ENCODE measurements at regions not wholly inside any gene's neighbourhood (a gene's known extent, or its start where the extent isn't known, plus 50 kb on each side); places are given as distances from the start of the nearest gene placed in this dataset.

DNA sequence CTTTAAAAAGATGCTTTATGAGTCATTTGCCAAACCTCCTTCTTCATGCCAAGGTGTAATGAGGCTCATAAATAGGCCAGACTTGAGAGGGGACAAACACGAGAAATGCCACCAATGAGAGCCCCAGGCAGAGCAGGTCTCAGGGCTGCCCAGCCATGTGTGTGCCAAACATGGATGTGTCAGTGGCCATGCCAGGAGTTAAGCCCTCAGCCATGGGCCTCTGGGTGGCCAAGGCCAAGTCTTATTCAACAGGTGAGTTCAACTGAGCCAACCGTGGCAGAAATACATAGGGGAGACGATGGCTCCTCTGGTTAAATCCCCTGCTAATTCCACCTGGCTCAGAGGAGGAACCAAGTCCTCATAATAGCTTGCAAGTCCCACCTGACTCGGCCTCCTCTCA lies 358.8 kb downstream of the PREX1 start:
- Histone ChIP-seq H3K27me3 (ENCODE audit: insufficient read depth, low read length) (no peaks in the 10 kb centered on the region), H3K4me1 (ENCODE audit: insufficient read depth, low read length) (no peaks in the 10 kb centered on the region), H3K9me3 (ENCODE audit: low read depth, low read length) (no peaks in the 10 kb centered on the region)

DNA sequence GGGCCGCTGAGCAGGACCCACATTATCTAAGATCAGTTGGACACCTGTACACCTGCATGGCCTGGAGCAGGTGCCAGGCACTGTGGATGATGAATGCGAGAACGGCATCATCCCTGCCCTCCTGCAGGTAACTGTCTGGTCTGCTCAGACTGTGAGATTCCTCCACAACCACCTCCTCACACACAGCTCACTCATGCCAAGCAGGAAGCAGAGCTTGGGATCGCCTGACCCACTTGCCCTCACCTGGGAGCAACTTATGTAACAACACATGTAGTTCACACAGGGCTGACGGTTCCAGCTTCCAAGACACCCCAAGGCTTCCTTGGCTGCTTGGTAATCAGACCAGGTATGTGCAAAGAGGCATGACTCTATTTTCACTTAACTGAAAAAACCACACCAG lies 359.2 kb downstream of the PREX1 start:
- Histone ChIP-seq H3K4me1 (ENCODE audit: insufficient read depth, low read length) (no peaks in the 10 kb centered on the region), H3K27me3 (ENCODE audit: insufficient read depth, low read length) (no peaks in the 10 kb centered on the region), H3K9me3 (ENCODE audit: low read depth, low read length) (no peaks in the 10 kb centered on the region)

More for the DNA sequence above, 358.8 kb downstream of the PREX1 start:
- H3K4me3 ChIP-seq (ENCODE audit: low read length) = no peak overlapping the region

DNA sequence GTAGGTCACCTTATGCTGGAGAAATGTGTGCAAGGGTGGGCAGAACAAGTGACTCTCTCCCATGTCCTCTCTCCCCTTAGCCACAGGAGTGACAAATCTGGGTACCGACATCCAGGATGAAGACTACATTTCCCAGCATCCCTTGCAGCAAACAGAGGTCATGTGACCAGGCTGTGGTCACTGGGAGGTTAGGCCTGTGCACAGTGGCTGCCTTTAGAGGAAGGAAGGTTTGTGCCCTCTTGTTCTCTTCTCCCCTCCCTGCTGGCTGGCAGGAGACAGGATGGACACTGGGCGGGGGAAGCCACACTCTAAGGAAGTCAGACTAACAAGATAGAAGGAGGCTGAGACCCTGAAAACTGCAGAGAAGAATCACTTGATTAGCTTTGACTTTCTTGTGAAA lies 360.2 kb downstream of the PREX1 start:
- no peaks in the 10 kb centered on the region for H3K9me3 ChIP-seq (ENCODE audit: low read depth, low read length)

More for the DNA sequence above, 359.2 kb downstream of the PREX1 start:
- no peak overlapping the region for H3K4me3 ChIP-seq (ENCODE audit: low read length)

GRCh38 chr20:48465271-48465670 lies 362.5 kb downstream of the PREX1 start:
- Histone ChIP-seq H3K4me1 (ENCODE audit: insufficient read depth, low read length) (no peaks in the 10 kb centered on the region), H3K4me3 (ENCODE audit: low read length) (no peak overlapping the region), H3K27me3 (ENCODE audit: insufficient read depth, low read length) (no peaks in the 10 kb centered on the region), H3K9me3 (ENCODE audit: low read depth, low read length) (no peaks in the 10 kb centered on the region)

More for the DNA sequence above, 360.2 kb downstream of the PREX1 start:
- Histone ChIP-seq H3K27me3 (ENCODE audit: insufficient read depth, low read length) (no peaks in the 10 kb centered on the region), H3K4me3 (ENCODE audit: low read length) (no peak overlapping the region), H3K4me1 (ENCODE audit: insufficient read depth, low read length) (no peaks in the 10 kb centered on the region)

DNA sequence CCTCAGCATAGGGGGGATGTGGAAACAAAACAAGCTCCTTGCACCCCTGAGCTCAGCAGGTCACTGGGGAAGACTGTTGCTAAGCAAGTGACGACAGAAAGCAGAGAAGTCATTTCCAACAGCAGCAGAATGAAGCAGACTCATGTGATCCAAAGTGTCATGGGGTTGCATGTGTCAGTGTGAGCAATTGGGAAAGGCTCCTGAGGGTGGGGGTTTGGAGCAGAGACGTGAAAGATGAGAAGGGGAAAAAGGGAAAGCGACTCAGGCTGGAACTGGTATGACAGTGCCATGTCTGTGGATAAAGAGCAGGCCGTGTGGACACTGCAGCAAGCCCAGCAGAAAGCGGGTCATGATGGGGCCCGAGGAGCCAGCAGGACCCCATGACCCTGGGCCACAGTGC lies 363.9 kb downstream of the PREX1 start:
- H3K4me3 ChIP-seq (ENCODE audit: low read length) = no peak overlapping the region
- H3K27me3 ChIP-seq (ENCODE audit: insufficient read depth, low read length) = no peaks in the 10 kb centered on the region
- no peaks in the 10 kb centered on the region for H3K9me3 ChIP-seq (ENCODE audit: low read depth, low read length)
- H3K4me1 ChIP-seq (ENCODE audit: insufficient read depth, low read length) = no peaks in the 10 kb centered on the region

DNA sequence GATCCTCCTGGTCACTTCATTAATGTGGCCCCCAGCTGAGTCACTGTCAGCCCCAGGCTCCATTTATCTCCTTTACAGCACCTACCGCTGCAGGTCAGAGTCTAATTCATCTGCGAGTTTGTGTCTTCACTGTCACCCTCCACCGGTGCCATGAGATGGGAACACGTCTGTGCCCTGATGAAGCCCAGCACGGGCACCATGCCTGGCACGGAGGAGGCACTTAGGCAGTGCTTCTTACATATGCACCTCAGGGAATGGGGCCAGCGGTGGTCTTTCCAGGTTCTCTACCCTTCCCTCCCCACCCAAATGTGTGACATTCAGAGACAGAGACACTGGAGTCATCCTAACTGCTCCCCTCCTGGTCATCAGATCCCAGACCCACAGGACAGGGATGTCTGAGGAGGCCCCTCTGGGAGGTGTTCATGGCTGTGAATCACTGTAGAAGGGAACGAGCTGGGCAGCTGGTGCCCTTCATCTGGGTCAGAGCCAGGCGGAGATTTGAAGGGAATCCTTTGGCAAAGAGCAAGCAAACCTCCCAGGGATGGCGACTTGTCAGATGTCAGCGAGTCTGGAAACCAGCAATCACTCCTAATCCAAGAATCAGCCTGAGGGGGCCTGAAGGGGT lies 364.6 kb downstream of the PREX1 start:
- Histone ChIP-seq H3K27me3 (ENCODE audit: insufficient read depth, low read length) (no peaks in the 10 kb centered on the region), H3K4me3 (ENCODE audit: low read length) (no peak overlapping the region), H3K9me3 (ENCODE audit: low read depth, low read length) (no peaks in the 10 kb centered on the region), H3K4me1 (ENCODE audit: insufficient read depth, low read length) (no peaks in the 10 kb centered on the region)

GRCh38 chr20:48461735-48462119 lies 366.1 kb downstream of the PREX1 start:
- no peaks in the 10 kb centered on the region for H3K4me1 ChIP-seq (ENCODE audit: insufficient read depth, low read length)
- H3K4me3 ChIP-seq (ENCODE audit: low read length) = no peak overlapping the region
- H3K9me3 ChIP-seq (ENCODE audit: low read depth, low read length) = no peaks in the 10 kb centered on the region
- H3K27me3 ChIP-seq (ENCODE audit: insufficient read depth, low read length) = no peaks in the 10 kb centered on the region

DNA sequence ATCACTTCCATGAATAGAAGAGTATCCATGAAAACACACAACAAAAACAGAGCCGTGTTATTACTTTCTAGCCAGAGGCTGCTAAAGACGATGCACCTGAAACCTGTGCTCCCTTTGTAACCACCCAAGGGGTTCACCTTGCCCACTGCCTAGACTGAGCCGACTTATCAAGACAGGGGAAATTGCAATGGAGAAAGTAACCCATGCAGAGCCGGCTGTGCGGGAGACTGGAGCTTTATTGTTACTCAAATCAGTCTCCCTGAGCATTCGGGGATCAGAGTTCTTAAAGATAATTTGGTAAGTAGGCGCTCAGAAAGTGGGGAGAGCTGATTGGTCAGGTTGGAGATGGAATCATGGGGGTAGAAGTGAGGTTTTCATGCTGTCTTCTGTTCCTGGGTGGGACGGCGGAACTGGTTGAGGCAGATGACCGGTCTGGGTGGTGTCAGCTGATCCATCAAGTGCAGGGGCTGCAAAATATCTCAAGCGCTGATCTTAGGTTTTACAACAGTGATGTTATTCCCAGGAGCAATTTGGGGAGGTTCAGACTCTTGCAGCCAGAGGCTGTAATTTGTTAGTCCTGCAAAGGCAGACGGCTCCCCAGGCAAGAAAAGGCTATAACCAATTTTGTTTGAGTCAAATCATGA lies 366.6 kb downstream of the PREX1 start:
- H3K9me3 ChIP-seq (ENCODE audit: low read depth, low read length) = no peaks in the 10 kb centered on the region
- H3K4me3 ChIP-seq (ENCODE audit: low read length) = no peak overlapping the region
- H3K4me1 ChIP-seq (ENCODE audit: insufficient read depth, low read length) = no peaks in the 10 kb centered on the region
- H3K27me3 ChIP-seq (ENCODE audit: insufficient read depth, low read length) = no peaks in the 10 kb centered on the region

DNA sequence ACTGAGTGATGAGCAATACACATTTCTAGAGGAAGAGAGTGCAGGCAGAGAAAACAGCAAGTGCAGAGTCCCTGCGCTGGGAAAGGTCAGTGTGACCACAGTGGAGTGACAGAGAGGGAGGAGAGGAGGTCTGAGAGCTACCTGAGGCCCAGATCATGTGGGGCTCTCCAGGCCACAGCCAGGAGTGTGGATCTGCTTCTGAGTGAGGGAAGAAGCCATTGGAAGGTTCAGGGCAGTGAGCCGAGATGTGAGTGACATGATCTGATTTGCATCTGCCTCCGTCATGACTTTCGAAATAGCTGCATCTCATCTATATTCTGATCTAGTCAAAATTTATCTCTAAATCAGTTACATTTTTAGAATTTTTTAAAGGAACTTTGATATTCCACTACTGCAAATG lies 367.1 kb downstream of the PREX1 start:
- H3K27me3 ChIP-seq (ENCODE audit: insufficient read depth, low read length) = no peaks in the 10 kb centered on the region
- no peak overlapping the region for H3K4me3 ChIP-seq (ENCODE audit: low read length)
- no peaks in the 10 kb centered on the region for H3K9me3 ChIP-seq (ENCODE audit: low read depth, low read length)
- no peaks in the 10 kb centered on the region for H3K4me1 ChIP-seq (ENCODE audit: insufficient read depth, low read length)

GRCh38 chr20:48459722-48460395 lies 367.9 kb downstream of the PREX1 start:
- no peaks in the 10 kb centered on the region for H3K4me1 ChIP-seq (ENCODE audit: insufficient read depth, low read length)

GRCh38 chr20:48458601-48459385 lies 369.0 kb downstream of the PREX1 start:
- Histone ChIP-seq H3K4me1 (ENCODE audit: insufficient read depth, low read length) (no peaks in the 10 kb centered on the region), H3K27me3 (ENCODE audit: insufficient read depth, low read length) (no peaks in the 10 kb centered on the region), H3K9me3 (ENCODE audit: low read depth, low read length) (no peaks in the 10 kb centered on the region), H3K4me3 (ENCODE audit: low read length) (no peak overlapping the region)

More at GRCh38 chr20:48459722-48460395, 367.9 kb downstream of the PREX1 start:
- no peak overlapping the region for H3K4me3 ChIP-seq (ENCODE audit: low read length)
- H3K27me3 ChIP-seq (ENCODE audit: insufficient read depth, low read length) = no peaks in the 10 kb centered on the region
- H3K9me3 ChIP-seq (ENCODE audit: low read depth, low read length) = no peaks in the 10 kb centered on the region

- no peaks in the 10 kb centered on the region for H3K4me1 ChIP-seq (ENCODE audit: insufficient read depth, low read length)
- H3K27me3 ChIP-seq (ENCODE audit: insufficient read depth, low read length) = no peaks in the 10 kb centered on the region
- H3K9me3 ChIP-seq (ENCODE audit: low read depth, low read length) = no peaks in the 10 kb centered on the region
- H3K4me3 ChIP-seq (ENCODE audit: low read length) = no peak overlapping the region
Measured at GRCh38 chr20:48458003-48458377, 369.8 kb downstream of the PREX1 start.

GRCh38 chr20:48457193-48458002 lies 370.4 kb downstream of the PREX1 start:
- H3K4me1 ChIP-seq (ENCODE audit: insufficient read depth, low read length) = no peaks in the 10 kb centered on the region
- no peaks in the 10 kb centered on the region for H3K9me3 ChIP-seq (ENCODE audit: low read depth, low read length)
- H3K27me3 ChIP-seq (ENCODE audit: insufficient read depth, low read length) = no peaks in the 10 kb centered on the region
- no peak overlapping the region for H3K4me3 ChIP-seq (ENCODE audit: low read length)

DNA sequence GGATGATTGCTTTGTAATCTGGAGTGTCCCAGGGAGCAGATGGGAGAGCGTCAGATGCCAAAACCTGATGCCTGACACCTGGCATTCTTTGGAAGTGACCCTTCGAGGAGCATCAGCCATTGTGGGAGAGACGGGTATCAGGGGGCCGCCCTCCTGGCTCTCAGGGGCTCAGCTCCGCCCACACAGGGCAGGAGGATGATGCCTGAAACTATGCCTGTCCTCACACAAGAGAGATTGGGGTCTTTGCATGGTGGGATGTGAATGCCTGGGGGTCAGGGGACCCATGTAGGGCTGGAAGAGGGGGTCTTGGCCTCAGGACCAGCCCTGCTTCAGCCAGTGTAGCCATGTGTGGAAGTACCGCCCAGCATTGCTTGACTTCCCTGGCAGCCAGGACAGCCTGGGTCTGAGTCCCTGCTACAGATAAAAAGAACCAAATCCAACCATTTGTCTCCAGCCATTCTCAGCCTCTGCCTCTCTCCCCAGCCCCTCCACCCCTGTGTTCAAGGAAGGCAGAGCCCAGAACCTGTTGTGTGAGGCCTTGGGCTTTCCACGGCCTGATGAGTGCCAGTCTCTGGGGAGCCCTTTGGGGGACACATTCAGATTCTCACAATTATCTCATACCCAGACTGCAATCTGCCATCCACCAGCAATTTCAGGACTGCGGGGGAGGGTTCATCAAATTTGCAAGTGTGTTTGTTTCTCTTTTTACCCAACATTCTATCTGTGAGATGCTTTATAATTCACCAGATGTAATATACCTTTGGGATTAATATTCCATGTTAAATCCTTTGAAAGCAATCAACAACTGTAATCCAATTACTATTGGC lies 371.2 kb downstream of the PREX1 start:
- no peaks in the 10 kb centered on the region for H3K27me3 ChIP-seq (ENCODE audit: insufficient read depth, low read length)
- no peaks in the 10 kb centered on the region for H3K4me1 ChIP-seq (ENCODE audit: insufficient read depth, low read length)

More for the DNA sequence above, 371.2 kb downstream of the PREX1 start:
- no peak overlapping the region for H3K4me3 ChIP-seq (ENCODE audit: low read length)
- H3K9me3 ChIP-seq (ENCODE audit: low read depth, low read length) = no peaks in the 10 kb centered on the region
